GM18868 (cell line): ENCODE measurements at regions not wholly inside any gene's neighbourhood (a gene's known extent, or its start where the extent isn't known, plus 50 kb on each side); places are given as distances from the start of the nearest gene placed in this dataset.
"Not testable (repeated sequence)": the region's sequence is repeated elsewhere in the genome, so short reads cannot be mapped to it uniquely, and the experiment has no call there.

ENCODE experiments used
- ATAC-seq: cut with Tn5 transposase; IDR thresholded peaks from one replicate; pipeline ENCODE4 v1.9.1; 2021; ENCODE audit warnings: mild to moderate bottlenecking, moderate library complexity; ENCODE audit not compliant: unreplicated experiment

DNA sequence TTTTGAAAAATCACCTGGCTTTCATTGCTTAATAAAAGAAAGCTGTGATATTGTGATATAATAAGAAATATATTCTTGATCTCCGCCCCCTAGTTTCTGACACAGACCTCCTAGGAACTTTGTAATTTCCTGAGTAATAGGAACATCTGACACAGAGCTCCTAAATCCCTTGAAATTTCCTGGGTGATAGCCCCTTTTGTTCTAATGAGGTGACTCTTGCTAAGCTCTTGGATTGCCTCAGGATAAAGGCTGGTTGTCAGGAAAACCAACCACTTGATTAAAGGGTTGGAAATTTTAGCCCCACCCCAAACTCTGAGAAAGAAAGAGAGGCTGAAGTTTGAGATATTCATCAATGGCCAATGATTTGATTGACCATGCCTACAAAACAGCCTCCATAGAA is 326.4 kb upstream of the KIF2B start:
- no peak for ATAC-seq

GRCh38 chr17:53492532-53492931 is 330.2 kb upstream of the KIF2B start:
- no peak for ATAC-seq

GRCh38 chr17:53490447-53490968 is 332.2 kb upstream of the KIF2B start:
- ATAC-seq, result no peak

DNA sequence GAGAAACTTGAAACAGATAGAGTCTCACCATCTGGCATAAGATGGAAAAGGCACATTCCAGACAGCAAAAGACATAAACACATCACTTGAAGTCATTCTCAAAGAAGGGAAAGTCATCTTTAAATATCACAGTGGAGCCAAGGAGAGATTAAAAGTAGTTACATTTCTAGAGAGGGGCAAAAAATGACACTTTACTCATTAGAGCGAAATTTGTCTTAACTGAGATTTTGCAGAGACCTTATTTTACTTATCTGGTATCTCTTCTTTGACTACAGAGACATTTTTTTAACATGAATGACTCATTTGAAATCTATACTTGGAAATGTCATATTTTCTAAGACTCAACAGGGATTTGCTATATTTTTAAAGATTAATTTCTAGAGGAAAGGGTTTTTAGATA is 339.0 kb upstream of the KIF2B start:
- ATAC-seq, result no peak

DNA sequence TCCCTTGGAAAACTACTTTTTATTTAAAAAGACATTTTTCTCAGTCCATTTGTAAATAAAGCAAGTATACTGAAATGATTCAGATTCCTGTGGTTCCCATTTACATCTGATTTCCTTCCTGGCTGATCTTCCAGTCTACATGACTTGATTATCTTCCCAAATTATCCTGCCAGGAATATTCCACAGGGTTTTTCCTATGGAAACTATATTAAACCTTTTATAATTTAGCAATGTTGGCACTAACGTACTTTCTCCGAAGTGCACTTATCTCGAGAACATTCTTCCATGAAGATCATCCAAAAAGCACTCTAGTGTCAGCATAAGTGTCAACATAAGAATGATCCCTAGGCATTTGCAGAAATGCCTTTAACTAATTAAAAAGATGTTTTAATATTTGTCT is 347.7 kb upstream of the KIF2B start:
- ATAC-seq, result no peak

- ATAC-seq, result no peak
These were observed 350.1 kb upstream of the KIF2B start for GRCh38 chr17:53472586-53472985.

GRCh38 chr17:53471514-53471913 is 351.2 kb upstream of the KIF2B start:
- no peak for ATAC-seq

GRCh38 chr17:53470626-53471025 is 352.1 kb upstream of the KIF2B start:
- ATAC-seq, result no peak

DNA sequence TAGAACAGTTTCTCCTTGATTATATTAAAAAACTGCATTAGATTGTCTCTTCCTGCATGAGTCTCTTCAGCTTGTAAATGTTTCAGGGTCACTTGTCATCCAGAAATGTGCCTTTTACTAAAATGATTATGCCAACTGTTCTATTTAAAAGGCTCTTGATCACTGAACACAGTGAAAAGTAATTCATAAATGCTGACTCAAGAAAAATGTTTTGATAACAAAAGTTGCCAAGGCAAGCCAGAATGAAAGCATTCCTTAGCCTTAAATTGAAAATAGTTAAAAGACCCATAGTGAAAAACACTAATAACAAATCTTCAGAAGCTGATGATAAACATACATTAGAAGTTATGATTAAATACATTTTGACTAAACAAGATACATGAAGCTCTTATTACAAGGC is 356.0 kb upstream of the KIF2B start:
- ATAC-seq, result no peak

DNA sequence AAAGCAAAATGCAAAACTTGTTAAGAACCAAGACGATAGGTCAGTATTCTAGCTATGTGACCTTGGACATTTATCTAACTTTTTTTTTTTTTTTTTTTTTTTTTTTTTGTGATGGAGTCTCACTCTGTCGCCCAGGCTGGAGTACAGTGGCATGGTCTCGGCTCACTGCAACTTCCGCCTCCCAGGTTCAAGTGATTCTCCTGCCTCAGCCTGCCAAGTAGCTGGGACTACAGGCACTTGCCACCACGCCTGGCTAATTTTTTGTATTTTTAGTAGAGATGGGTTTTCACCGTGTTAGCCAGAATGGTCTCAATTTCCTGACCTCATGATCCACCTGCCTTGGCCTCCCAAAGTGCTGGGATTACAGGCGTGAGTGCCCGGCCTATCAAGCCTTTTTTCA is 358.3 kb upstream of the KIF2B start:
- ATAC-seq, result not testable (repeated sequence)

- ATAC-seq, result no peak
These were observed 359.4 kb upstream of the KIF2B start for GRCh38 chr17:53463363-53463762.

- ATAC-seq, result no peak
These were observed 360.3 kb upstream of the KIF2B start for GRCh38 chr17:53462393-53462811.

GRCh38 chr17:53455943-53456342 is 366.8 kb upstream of the KIF2B start:
- ATAC-seq, result not testable (repeated sequence)

DNA sequence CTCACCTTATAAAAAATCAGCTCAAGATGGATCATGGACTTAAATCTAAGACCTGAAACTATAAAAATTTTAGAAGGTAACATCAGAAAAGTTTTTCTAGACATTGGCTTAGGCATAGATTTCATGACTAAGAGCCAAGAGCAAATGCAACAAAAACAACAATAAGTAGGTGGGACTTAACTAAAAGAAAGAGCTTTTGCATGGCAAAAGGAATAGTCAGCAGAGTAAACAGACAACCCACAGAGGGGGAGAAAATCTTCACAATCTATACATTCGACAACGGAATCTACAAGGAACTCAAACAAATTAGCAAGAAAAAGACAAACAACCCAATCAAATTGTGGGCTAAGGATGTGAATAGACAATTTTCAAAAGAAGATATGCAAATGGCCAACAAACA is 368.4 kb upstream of the KIF2B start:
- ATAC-seq, result no peak

DNA sequence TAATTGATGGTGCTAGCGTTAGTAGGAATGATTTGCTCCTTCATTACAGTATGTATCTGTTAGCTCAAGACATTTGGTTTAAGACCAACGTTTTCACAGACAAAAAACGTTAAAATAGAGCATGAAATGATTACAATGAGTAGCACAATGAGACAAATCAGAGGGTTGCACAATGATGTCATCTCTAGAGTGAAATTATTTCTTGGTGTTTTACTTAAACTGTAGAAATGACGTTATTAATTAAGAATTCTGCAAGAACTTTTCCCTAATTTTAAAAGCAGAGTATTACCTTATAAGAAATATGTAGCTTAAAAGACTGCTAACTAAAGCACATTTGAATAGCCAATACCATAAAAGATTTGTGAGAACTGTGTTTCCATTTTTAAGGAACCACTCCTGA is 373.4 kb upstream of the KIF2B start:
- ATAC-seq, result no peak

DNA sequence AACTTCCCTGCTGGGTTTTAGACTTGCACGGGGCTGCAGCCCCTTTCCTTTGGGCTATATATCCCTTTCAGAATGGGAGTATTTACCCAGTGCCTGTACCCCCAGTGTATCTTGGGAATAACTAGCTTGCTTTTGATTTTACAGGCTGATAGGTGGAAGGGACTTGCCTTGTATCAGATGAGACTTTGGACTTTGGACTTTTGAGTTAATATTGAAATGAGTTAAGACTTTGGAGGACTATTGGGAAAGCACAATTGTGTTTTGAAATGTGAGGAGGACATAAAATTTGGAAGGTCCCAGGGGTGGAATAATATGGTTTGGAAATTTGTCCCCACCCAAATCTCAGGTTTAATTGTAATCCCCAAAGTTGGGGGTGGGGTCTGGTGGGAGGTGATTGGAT is 393.8 kb upstream of the KIF2B start:
- ATAC-seq, result no peak

DNA sequence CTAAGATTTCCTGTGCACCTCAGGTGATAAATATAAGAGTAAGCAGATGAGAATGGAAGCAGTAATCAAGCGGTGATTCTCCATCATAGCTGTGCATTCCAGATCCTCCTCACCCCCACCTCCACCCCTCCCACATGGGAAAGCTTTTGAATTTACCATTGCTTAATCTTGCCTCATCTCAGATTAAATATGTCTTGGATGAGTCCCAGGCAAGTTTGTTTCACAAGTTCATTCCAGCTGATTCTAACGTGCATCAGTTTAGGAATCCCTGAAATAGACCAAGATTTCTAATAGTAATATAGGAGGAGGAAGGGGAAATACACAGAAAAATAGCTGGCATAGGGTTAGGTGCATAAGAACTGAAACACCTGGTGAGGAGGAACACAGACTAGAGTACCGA is 396.2 kb upstream of the KIF2B start:
- no peak for ATAC-seq

DNA sequence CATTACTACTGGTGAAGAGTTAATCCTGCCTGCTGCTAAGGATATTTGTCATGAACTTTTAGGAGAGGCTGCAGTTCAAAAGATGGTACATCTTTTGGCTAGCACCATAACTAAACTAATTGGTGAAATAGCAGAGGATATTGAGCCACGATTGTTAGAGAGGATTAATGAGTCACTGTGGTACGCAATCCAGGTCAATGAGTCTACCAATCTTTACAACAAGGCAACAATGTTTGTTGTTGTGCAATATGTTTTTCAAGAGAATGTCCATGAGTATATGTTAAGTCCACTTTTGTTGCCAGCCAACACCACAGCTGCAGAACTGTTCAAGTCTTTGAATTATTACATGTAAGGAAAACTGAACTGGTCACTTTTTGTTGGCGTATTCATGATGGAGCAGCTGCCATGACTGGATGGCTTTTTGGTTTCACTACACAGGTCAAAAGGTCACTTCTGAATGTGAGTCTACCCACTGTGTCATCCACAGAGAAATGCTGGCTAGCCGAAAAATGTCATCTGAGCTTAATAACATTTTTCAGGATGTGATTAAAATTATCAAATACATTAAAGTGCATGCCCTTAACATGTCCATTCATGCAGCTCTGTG is 402.6 kb upstream of the KIF2B start:
- no peak for ATAC-seq

GRCh38 chr17:53409588-53409987 is 413.1 kb upstream of the KIF2B start:
- no peak for ATAC-seq

DNA sequence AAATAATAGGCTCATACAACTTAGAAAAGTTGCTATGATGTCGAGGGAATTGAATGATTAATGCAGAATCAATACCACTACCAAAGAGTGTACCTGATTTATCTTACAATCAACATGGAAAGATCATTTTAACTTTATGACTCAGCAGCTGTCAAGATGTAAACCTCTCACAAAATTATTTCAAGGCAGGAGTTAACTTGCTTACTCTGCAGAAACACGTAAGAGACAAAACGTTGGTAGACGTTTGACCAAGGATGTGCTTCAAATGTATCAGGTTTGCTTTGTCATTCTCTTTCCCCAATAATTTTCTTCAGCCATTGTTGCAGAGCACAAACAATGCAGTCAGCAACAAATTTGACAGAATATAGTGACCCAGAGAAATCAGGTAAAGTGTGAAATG is 415.8 kb upstream of the KIF2B start:
- ATAC-seq, result no peak

- ATAC-seq, result no peak
These were observed 431.5 kb upstream of the KIF2B start for GRCh38 chr17:53391197-53391596.

DNA sequence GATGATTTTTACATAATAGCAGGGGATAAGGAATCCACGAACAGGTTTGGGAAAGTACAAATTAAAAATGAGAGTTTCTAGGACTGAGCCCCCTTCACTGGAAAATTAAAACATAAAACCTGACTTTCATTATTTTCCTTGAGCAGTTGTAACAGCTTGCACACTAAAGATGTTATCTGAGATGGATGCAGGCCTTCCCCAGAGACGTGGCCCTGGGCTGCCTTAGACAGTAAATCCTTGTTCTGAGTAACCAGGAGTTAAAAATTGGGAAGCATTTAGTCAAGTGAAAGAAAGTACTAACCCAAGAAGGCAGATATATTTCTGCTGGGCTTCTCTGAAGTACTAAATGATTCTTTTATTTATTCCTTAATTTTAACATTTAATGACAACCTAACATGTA is 432.2 kb upstream of the KIF2B start:
- no peak for ATAC-seq

DNA sequence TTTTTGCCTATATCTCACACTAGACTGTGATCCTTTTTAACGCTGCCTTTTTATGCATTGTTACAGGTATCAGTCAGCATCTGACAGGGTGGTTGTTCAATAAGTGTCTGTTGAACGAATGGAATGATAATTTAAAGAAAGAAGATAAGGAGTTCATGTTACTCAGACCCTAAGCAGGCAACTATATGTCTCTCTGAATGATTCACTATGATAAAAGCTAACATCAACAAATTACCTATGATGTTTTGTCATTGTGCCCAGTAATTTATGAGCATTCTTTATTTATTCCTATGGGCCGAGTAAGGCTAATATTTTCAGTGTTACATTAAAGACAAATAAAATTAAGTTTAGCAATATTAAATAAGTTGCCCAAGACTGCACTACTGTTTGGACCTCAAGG is 435.0 kb upstream of the KIF2B start:
- ATAC-seq, result no peak
